NCI-H128 (cell line): ENCODE measurements at regions not wholly inside any gene's neighbourhood (a gene's known extent, or its start where the extent isn't known, plus 50 kb on each side); places are given as distances from the start of the nearest gene placed in this dataset.

Source experiments
- DNase-seq: peaks from one replicate; lab custom pipeline; 2025; ENCODE audit not compliant: unreplicated experiment; lab: John Stamatoyannopoulos, UW

DNA sequence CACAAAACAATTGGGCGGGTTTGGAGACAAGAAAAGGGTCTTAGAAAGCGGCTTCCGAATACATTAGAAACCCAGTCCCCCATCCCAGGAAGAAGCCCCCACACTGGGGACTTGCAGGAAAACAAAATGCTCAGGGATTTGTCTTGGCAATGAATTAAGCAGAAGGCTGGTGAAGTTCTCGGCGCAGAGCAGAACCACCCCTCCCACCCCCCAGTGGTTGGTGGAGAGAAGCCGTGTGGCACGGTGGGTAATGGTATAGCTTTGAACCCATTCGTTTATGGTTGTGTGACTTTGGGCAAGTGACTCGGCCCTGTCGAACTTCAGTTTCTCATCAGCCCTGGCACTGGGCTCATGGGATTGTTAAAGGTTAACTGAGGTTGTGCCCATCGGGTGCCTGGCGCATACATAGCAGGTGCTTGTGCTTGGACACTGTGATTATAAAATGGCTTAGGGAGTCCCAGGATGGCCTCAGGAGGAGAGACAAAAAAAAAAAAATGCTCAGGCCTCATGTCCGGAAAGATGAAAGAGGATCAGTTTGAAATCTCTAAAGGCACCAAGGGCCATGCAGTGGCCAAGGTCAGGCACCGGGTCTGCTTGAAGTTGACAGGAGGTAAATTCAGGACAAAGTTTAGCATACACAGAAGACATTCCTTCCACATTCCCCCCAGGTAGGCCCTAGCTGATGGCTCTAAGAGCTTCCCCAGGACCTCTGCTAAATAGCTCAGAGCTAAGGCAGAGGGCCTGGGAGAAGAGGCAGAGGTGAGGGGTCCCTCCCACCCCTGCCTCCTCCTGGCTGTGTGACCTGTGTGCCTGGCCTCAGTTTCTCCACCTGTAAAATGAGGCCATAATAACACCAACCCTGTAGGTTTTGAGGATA, 120.1 kb upstream of the PTPN1 start:
- DNase-seq = no peak

GRCh38 chr20:50390685-50391443, 119.3 kb upstream of the PTPN1 start:
- DNase-seq = no peak

GRCh38 chr20:50391444-50392137, 118.6 kb upstream of the PTPN1 start:
- DNase-seq = no peak

DNA sequence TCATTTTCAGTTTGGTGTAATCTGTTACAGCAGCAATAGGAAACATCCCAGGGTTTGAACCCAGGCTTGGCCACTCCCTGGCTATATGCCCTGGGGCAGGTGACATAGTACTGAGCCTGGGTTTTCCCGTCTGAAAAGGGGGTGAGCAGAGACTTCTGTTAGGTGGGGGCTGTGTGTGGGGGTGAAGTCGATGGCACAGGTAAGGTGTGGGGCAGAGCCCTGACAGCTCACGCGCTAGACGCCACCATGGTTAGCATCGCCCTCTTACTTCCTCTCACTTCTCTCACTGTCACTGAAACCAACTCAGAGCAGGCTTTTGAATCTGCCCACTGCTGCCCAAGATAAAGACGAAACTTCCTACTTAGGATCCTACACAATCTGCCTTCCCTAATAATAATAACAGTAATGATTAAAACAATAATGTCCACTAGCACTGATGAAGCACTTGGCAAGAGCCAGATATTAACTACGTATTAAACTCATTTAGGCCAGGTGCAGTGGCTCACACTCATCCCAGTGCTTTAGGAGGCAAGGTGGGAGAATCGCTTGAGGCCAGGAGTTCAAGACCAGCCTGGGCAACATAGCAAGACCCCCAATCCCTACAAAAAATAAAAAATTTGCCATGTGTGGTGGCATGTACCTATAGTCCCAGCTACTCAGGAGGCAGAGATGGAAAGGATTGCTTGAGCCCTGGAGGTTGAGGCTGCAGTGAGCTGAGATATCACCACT, 117.9 kb upstream of the PTPN1 start:
- DNase-seq = no peak

- no peak for DNase-seq
These were observed 116.9 kb upstream of the PTPN1 start for GRCh38 chr20:50393242-50393641.

DNA sequence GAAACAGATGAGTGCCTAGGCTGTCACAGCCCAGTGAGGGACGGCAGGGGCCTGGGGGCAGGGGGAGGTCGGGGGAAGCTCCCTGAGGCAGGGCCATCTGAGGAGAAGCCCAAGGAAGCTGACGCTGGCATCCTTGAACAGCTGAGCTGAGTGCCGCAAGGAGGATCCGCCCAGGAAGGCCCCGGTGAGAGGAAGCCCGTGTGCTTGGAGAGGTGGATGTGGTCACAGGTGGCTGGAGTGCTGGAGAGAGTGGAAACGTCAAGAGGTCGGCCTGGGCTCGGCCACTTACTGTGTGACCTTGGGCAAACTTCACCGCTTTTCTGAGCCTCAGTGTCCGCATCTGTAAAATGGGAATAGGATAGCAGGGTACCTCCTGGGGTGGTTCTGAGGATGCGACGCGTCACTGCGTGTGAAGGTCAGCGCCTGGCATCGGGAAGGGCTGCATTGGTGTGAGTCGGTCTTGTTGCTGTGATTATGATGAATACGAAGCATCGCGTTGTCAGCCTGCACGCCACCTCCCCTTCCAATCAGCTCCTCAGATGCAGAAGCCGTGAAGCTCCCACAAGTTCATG, 116.1 kb upstream of the PTPN1 start:
- no peak for DNase-seq

- DNase-seq = no peak
These were observed 115.6 kb upstream of the PTPN1 start for GRCh38 chr20:50394569-50394968.

DNA sequence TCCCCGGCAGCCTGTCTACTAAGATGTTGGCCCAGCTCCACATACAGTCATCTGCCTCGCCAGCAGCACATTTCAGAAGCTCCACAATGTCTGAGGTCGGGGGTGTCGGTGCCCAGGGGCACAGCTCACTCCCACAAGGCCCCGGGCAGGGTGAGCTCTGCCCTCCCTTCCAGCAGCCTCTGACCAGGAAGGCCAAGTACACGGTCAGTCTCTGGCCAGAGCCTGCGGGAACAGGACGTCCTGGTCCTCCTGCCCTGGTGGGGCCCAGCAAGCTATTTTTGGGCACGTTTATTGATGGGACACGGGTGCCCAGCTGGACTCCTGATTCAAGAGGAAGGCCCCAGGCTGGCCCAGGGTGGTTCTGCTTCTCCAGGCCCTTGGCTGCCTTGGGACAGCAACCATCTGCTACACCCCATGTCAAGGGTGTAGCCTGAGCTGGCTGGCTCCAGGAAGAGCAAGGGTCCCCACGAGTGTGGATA, 114.9 kb upstream of the PTPN1 start:
- DNase-seq = no peak

GRCh38 chr20:50395914-50396488, 114.2 kb upstream of the PTPN1 start:
- DNase-seq = no peak

GRCh38 chr20:50396623-50397022, 113.6 kb upstream of the PTPN1 start:
- no peak for DNase-seq

DNA sequence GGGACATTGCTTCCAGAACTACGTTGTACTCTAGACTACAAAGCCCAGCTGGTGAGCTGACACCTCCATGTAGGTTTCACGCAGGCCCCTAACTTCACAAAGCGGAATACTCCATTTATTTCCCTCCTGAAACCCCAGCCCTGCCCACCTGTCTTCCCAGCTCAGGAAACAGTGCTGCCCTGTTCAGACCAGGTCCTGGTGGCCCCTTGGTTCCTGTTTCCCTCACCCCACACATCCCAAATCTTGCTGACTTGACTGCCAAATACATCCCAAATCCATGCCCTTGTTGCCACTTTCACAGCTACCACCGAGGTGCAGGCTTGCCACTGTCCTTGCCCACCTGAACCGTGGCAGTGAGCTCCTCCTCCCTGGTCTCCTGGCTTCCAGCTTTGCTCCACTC, 113.1 kb upstream of the PTPN1 start:
- no peak for DNase-seq

DNA sequence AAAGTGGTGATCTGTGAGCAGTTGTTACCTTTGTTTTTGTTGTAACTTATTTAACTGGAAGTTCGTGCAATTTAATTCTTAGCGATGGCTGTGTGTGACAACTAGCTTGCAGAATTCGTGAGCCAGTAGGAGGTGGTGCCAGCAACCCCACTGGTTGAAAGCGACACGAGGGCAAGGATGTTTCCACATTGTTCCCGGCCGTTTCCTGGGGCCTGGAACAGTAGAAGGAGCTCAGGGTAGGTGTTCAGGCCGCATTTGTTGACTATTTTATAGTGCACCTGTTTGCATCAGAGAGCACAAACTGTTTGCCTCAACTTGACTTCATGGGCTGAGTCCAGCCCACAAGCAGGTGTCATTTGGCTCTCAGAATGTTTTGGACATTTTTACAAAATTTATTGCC, 112.1 kb upstream of the PTPN1 start:
- DNase-seq = no peak

DNA sequence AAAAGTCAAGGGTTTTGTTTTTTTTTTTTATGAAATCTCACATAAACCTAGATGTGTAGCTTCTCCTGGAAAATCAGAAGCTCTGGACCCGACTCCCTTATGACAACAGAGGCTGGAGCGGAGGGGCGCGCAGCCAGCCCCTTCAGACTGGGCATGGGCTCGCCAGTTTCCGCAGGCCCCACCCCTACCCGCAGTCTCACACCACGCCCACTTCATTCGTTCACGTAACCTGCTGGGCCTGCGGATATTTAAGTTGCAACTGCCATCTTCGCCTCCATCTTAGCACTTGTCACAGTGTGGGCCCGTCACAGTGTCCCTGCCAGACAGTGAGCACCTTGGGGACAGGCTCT, 111.7 kb upstream of the PTPN1 start:
- no peak for DNase-seq

DNA sequence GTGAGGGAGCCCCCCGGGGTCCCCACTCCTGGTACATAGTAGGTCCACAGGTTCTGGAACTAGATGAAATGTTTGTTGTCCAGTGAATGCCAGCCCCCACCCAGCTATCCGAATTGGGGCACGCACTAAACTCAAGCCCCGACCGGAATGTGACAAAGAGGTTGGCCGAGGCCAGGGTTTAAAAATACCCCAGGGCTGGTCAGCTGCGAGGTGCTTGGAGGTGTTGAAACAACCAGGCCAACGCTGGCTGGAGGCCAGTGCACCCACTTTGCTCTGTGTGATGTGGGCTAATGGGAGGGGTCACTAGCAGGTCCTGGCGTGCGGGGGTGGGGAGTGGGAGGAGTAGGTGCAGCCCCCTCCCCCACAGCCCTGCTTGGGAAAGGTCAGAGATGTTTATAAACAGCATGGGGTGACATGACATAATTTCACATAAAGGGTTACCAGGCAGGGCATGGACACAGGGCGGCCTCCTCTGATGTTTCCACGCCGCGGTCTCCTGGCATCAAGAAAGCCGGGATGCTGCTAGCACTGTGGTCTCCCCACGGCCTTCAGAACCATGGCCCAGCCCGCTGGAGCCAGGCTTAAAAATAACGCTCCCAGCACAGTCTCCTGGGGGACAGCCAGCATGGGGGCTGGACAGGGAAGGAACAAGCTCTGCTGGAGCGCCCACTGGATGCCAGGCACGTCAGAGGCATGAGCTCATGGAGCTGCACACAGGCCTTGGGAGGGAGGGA, 111.2 kb upstream of the PTPN1 start:
- no peak for DNase-seq

- no peak for DNase-seq
These were observed 110.6 kb upstream of the PTPN1 start for GRCh38 chr20:50399555-50399916.

DNA sequence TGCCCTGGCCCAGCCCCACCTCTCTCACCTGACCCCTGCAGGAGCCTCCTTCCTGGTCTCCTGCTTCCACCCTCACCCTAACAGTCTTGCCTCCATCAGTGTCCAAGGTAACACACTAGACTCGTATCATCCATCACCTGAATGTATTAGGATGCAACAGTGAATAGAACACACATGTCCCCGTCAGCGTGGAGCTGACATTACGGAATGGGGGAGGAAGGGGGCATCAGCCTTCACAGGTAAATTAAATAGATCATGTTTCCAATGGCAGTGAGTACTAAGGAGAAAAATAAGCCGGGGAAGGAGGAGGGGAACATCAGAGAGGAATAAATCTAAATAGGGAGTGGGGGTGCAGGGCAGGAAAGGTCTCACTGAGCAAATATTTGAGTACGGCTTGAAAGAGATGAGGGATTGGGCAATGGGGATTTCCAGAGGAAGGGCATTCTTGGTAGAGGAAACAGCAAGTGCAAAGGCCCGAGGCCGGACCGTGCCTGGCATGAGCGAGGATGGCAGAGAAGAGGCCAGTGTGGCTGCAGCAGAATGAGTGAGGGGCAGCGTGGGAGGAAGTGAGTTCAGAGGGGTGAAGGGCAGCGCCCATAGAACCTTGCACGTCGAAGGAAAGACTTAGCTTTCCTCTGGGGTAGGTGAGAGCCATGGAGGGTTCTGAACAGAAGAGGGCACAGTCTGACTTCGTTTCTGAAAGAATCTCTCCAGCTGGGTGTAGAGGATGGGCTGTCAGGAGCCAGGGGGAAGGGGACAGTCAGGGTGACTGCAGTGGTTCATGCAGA, 110.1 kb upstream of the PTPN1 start:
- no peak for DNase-seq

- DNase-seq = no peak
These were observed 109.2 kb upstream of the PTPN1 start for GRCh38 chr20:50400705-50401586.
